Activated CD4-positive, alpha-beta T cell treated with anti-CD3 and anti-CD28 coated beads, Interleukin-2, Interleukin-4, amounts not matched to agents 100 ng/mL and 50 ng/mL, durations not matched to agents 16 hours and 8 hours (primary cell): ENCODE measurements at regions not wholly inside any gene's neighbourhood (a gene's known extent, or its start where the extent isn't known, plus 50 kb on each side); places are given as distances from the start of the nearest gene placed in this dataset.

Experiments used
- DNase-seq: peaks from one replicate; pipeline ENCODE4 v3.0.0-alpha.2; 2020; ENCODE audit warnings: low spot score

GRCh38 chr14:101469382-101470247, 91.7 kb upstream of the DIO3 start:
- no peak for DNase-seq

- DNase-seq: no peak
These were observed 91.0 kb upstream of the DIO3 start for GRCh38 chr14:101470266-101470665.

GRCh38 chr14:101471723-101472517, 89.4 kb upstream of the DIO3 start:
- no peak for DNase-seq

- DNase-seq: no peak
These were observed 88.8 kb upstream of the DIO3 start for GRCh38 chr14:101472518-101472849.

DNA sequence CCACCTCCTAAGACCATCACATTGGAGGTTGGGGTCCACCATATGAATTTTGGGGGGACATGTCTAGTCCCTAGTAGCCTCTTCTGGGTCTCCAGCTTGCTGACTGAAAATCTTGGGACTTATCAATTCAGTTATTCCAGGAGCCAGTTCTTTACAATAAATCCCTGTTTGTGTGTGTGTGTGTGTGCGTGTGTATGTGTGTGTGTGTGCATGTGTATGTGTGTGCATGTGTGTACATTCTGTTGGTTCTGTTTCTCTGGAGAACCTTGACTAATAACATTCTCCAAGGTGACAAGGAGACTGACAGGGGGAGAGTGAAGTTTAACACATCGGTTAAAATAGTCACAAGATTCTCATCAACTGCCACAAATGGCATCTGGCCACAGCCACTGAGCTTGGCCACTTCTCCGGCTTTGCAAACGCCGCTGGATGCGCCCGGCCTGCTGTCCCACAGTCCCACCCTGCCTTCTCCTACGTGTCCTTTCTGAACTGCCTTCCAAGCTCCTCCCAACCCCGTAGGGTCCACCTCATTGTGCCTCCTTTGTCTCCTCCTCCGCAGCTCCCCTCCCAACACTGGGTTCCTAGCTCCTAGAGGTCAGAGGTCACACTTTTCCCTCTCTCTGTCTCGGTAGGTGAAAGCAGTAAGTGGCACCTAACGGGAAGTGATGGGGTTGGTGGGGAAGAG, 88.1 kb upstream of the DIO3 start:
- DNase-seq: no peak

DNA sequence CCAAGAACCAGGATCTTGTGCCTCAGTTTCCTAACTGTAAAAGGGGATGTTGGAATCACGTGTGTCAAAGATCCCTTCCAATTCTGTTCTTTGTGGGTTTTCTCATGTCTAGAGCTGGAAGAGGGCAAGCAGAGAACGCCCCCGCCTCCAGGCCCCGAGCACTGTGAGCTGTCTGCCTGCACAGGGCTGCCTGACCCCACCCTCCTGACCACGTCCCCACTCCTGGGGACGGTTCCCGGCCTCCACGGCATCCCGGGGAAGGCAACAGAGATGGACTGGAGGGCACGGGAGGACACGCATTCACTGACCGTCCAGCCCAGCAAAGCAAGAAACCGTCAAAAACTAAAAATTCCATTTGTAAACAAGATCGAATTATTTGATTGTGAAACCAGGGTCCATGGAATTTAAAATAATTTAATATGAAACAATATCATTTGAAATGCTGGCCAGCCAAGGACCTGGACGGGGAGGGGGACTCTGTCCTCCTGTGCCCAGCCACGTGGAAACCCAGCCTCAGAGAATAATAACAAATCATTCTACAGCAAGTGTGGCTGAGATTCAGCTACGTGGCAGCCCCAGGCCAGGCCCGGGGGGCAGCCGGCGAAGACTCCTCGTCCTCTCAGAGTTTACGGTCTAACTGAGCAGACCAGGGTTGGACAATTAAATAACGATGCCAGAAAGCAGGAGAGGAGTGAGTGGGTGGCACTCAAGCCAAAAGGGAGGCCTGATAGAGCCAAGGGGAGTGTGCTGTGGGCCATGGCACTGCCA, 87.3 kb upstream of the DIO3 start:
- no peak for DNase-seq

DNA sequence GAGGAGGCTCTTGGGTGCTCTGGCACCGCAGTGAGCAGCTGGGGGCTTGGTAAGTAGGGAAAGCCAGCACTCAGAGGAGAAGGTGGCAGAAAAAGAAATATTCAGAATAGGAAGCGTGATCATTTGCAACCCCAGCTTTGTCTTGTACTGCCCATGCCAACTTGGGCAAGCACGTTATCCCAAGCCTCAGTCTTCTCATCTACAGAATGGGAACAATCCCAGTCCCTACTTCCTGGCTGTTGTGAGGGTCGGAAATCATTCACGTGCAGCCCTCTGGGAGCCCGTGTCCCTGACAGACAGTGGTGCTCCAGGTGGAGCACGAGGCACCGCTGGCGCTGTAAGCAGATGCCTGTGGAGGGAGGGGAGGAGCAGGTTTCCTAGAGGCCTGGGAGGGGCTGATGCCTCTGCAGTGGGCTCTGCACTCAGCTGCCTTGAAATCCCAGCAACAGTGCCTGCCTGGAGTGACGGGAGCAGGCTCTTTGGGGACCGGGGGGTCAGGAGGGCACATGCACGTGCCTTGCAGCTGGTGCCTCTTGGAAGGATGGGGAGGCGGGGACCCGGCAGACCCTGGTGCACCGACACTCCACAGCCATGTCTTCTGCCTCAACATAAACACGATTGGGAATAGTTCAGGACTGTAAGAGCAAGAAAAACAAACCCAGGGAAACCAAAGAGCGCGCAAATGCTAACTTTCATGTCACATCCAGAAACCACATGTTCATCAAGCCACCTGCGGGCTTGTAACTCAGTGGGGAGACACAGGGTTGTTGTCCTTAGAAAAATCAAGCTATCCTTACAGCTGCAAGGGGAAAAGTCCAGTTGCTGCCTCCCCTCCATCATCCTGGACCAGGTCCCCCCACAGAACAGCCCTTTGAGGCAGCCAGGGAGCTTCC, 86.5 kb upstream of the DIO3 start:
- no peak for DNase-seq

DNA sequence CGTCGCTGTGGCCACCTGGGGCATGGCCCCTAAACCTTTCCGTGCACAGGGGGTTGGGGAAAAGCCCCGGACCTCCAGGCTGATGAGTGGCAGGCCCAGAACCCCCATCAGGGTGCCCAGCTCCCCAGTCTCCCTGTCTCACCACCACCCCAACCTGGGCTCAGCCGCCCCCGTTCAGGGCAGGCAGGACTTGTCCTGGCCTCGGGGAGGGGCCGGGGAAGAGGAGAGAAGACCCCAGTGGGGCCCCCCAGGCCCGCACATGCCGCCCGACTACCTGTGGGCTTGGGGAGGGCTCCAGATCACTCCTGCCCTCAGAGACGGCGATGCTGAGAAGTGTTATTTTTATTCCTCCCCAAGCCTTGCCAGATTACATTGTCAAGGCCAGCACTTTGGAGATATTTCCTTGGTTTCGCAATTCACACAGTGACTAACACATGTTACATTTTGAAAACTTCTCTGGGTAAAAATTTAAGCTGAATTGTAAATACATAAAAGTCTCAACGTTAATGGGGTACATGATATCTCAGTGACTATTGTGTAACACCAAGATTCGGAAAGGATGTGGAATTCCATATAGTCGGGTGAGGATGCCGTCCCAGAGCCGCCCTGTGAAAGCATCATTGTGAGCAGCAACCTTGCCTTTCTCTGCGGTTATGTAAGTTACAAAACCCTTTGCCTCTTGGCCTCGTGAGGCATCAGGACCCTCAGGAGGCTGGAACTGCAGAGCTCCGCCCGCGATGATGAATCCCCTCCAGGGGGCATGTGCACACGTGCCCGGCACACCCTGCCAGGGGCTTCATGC, 85.6 kb upstream of the DIO3 start:
- DNase-seq: no peak

- no peak for DNase-seq
These were observed 84.9 kb upstream of the DIO3 start for GRCh38 chr14:101476258-101476915.

DNA sequence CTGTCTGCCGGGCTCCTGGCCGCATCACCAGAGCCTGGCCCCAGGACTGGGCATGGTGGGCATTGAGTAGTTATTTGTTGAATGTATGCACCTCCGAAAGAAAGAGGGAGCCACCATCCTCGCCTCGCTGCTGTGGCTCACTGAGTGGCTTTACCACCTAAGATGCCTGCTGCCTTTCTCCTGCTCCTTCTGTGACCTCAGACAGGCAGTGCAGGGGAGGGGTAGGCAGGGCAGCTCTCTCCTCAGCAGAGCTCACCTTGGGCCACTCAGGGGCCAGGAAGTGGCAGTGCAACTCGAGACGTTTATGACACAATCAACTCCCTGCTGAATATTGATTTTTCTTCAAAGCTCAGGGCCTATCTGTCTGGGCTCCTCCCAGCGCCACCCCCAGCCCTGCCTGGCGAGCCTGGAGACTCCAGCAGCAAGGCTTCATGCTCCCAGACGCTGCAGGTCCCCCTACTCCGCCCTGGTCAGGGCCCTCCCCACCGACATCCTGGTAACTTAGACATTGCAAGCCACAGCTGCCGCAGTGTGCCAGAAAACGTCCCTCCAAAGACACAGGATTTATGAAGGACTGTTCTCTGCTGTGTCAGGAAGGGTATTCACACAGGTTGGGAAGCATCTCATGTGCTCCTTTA, 84.3 kb upstream of the DIO3 start:
- DNase-seq: no peak

DNA sequence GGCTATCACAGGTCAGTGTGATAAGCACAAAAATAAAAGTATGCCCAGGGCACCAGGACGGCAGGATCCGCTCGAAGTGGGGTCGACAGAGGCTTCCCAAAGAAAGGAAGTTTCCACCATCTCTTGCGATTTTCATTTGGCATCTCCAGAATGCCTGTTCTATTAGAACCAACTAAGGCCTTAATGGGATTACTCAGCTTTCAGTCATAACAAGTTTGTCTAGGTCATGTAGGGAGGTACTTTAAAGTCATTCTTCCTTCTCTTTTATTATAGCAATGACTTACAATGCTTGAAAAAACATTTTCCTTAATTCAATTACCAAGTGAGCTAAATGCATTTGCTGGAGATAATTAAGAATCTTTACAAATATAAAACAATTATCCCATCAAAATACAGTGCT, 83.6 kb upstream of the DIO3 start:
- no peak for DNase-seq

DNA sequence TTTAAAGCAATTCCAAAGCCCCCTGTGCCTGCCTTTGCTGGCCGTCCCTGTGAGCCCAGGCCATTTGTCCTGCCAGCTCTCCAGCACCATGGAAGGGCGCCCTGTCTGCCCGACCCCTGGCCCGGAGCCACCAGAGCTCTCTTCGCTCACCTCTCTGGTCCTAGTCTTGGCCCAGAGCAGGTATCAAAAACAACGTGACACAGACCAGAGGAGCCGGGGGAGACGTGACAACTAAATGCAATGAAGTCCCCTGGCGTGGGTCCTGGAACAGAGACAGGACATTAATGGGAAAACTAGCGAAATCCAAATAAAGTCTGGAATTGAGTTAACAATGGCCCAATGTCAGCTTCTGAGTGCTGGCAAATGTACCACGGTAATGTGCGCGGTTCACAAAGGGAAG, 83.2 kb upstream of the DIO3 start:
- DNase-seq: no peak

DNA sequence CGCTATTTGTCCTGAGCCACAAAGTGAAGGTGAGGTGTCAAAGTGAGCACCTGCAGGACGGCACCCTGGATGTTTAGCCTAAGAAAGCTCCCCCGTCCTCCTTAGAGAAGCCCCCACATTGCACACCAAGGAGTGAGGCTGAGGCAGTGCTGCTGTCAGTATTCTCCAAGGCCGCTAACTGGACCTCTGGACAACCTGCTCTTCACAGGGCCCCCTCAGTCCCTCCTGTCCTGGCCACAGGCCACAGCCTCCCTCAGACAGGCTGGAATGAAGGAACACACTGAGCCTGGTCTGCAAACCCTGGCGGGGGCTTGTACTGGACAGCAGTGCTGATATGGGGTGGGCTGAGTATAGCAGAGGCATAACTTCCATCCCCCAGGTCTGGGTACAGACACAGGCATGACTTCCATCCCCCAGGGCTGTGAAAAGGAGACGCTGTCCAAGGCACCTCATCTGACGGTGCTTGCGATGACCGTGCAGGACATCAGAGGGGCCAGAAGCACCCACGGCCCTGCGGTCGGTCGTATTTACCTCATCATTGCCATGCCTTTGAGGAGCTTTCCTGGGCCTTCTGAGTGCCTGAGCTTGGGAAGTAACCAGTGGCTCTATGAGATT, 82.4 kb upstream of the DIO3 start:
- DNase-seq: no peak

GRCh38 chr14:101480022-101480746, 81.1 kb upstream of the DIO3 start:
- DNase-seq: no peak

- no peak for DNase-seq
These were observed 80.4 kb upstream of the DIO3 start for GRCh38 chr14:101480747-101481530.

- no peak for DNase-seq
These were observed 79.7 kb upstream of the DIO3 start for GRCh38 chr14:101481557-101481956.

GRCh38 chr14:101482066-101482465, 79.2 kb upstream of the DIO3 start:
- no peak for DNase-seq
